ENCODE measurements at regions not wholly inside any gene's neighbourhood (a gene's known extent, or its start where the extent isn't known, plus 50 kb on each side); places are given as distances from the start of the nearest gene placed in this dataset.

GRCh38 chr12:61781021-61781581 is 479.1 kb upstream of the USP15 start:
- H3K27me3 Mint-ChIP-seq (ENCODE audit: low read depth), result no peaks in the 10 kb centered on the region
- H3K27ac Mint-ChIP-seq, result peak overlapping the region; percentile 47
- TF ChIP-seq, protein P1, sequence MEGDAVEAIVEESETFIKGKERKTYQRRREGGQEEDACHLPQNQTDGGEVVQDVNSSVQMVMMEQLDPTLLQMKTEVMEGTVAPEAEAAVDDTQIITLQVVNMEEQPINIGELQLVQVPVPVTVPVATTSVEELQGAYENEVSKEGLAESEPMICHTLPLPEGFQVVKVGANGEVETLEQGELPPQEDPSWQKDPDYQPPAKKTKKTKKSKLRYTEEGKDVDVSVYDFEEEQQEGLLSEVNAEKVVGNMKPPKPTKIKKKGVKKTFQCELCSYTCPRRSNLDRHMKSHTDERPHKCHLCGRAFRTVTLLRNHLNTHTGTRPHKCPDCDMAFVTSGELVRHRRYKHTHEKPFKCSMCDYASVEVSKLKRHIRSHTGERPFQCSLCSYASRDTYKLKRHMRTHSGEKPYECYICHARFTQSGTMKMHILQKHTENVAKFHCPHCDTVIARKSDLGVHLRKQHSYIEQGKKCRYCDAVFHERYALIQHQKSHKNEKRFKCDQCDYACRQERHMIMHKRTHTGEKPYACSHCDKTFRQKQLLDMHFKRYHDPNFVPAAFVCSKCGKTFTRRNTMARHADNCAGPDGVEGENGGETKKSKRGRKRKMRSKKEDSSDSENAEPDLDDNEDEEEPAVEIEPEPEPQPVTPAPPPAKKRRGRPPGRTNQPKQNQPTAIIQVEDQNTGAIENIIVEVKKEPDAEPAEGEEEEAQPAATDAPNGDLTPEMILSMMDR (IDR thresholded peaks at IDR 0.05; ENCODE audit: unreplicated experiment), result no peak
- H3K9me3 Mint-ChIP-seq, result peaks cover 7% of the 10 kb centered on the region
- peaks cover 4% of the 10 kb centered on the region for H3K36me3 Mint-ChIP-seq
- DNase-seq (ENCODE audit: low spot score in 2 of 2, unreplicated experiment in 2 of 2), result no peak
- no peak overlapping the region for H3K4me3 Mint-ChIP-seq
- peaks cover 51% of the 10 kb centered on the region for H3K4me1 Mint-ChIP-seq

DNA sequence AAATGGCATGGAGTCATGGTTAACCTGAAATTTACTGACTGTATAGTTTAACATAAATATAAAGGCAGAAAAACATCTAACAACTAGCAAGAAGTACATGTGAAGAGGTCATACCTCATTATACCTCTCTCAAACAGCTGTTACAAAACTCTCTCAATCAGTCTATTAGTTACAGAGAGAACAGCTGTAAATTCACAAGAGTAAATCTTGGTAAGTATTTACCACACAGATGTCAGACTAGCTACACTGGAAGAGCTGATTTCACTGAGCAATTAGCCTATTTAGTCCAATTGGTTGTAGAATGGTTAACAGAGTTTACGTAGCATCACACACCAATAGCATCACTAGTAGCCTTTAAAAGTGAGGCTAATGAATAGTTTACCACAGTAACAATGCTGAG is 463.4 kb upstream of the USP15 start:
- Mint-ChIP-seq H3K4me3 (no peak overlapping the region), H3K27me3 (ENCODE audit: low read depth) (no peaks in the 10 kb centered on the region), H3K36me3 (no peaks in the 10 kb centered on the region), H3K9me3 (peaks cover 12% of the 10 kb centered on the region), H3K4me1 (peaks cover 2% of the 10 kb centered on the region), H3K27ac (no peak overlapping the region)
- TF ChIP-seq, protein P1 (IDR thresholded peaks at IDR 0.05; ENCODE audit: unreplicated experiment), result no peak
- no peak for DNase-seq (ENCODE audit: low spot score in 2 of 2, unreplicated experiment in 2 of 2)

DNA sequence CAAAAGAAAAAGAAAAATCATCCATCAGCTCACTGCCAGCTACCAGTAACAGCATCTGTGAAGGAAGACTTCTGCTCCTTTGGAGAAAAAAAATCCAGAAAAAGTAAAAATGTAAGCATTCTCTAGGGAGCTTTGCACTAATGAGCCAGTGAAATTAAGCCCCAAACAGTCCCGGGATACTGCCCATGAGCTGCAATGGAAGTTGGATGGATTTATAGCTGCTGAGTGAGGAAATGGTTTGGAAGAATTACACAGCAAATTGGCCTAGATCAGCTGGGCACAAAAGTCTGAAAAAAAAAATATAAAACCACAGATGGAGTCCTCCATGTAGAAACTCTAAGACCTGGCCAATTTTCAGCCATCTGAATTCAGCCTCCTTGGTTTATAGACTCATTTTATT is 462.9 kb upstream of the USP15 start:
- H3K36me3 Mint-ChIP-seq, result no peaks in the 10 kb centered on the region

GRCh38 chr12:61798778-61799177 is 461.4 kb upstream of the USP15 start:
- TF ChIP-seq, protein P1 (IDR thresholded peaks at IDR 0.05; ENCODE audit: unreplicated experiment), result no peak
- no peaks in the 10 kb centered on the region for H3K36me3 Mint-ChIP-seq
- no peak overlapping the region for H3K4me3 Mint-ChIP-seq
- peaks cover 9% of the 10 kb centered on the region for H3K9me3 Mint-ChIP-seq
- no peak overlapping the region for H3K27ac Mint-ChIP-seq
- peaks cover 2% of the 10 kb centered on the region for H3K4me1 Mint-ChIP-seq
- no peaks in the 10 kb centered on the region for H3K27me3 Mint-ChIP-seq (ENCODE audit: low read depth)
- no peak for DNase-seq (ENCODE audit: low spot score in 2 of 2, unreplicated experiment in 2 of 2)

More for the DNA sequence above, 462.9 kb upstream of the USP15 start:
- no peak for DNase-seq (ENCODE audit: low spot score in 2 of 2, unreplicated experiment in 2 of 2)
- H3K27me3 Mint-ChIP-seq (ENCODE audit: low read depth), result no peaks in the 10 kb centered on the region
- TF ChIP-seq, protein P1 (IDR thresholded peaks at IDR 0.05; ENCODE audit: unreplicated experiment), result no peak
- H3K27ac Mint-ChIP-seq, result no peak overlapping the region
- H3K4me3 Mint-ChIP-seq, result no peak overlapping the region
- H3K9me3 Mint-ChIP-seq, result peaks cover 9% of the 10 kb centered on the region
- H3K4me1 Mint-ChIP-seq, result peaks cover 2% of the 10 kb centered on the region

DNA sequence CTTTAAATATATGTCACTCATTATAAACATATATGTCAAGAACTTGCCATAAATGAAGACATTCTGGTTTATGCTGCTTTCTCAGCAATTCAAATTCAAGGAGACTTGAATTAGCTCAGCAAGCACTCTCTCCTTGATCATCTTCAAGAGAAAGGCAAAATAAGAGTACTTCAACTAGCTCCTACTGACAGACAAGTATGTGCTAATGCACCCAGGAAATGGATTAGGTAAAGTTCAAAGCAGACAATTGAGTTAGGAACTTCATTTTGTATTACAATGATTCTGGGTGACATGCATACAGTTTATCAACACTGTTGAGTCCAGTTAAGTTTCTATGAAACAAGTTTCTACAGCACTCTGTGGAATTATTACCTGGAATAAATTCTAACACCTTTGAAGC is 455.9 kb upstream of the USP15 start:
- Mint-ChIP-seq H3K4me1 (no peaks in the 10 kb centered on the region), H3K4me3 (no peak overlapping the region), H3K27ac (no peak overlapping the region), H3K9me3 (peaks cover 37% of the 10 kb centered on the region), H3K27me3 (ENCODE audit: low read depth) (no peaks in the 10 kb centered on the region), H3K36me3 (no peaks in the 10 kb centered on the region)
- TF ChIP-seq, protein P1 (IDR thresholded peaks at IDR 0.05; ENCODE audit: unreplicated experiment), result no peak
- no peak for DNase-seq (ENCODE audit: low spot score in 2 of 2, unreplicated experiment in 2 of 2)

- H3K27me3 Mint-ChIP-seq (ENCODE audit: low read depth), result no peaks in the 10 kb centered on the region
- TF ChIP-seq, protein P1 (IDR thresholded peaks at IDR 0.05; ENCODE audit: unreplicated experiment), result no peak
- no peaks in the 10 kb centered on the region for H3K36me3 Mint-ChIP-seq
- H3K27ac Mint-ChIP-seq, result no peak overlapping the region
- no peak overlapping the region for H3K4me3 Mint-ChIP-seq
- no peak for DNase-seq (ENCODE audit: low spot score in 2 of 2, unreplicated experiment in 2 of 2)
- peaks cover 28% of the 10 kb centered on the region for H3K9me3 Mint-ChIP-seq
- no peaks in the 10 kb centered on the region for H3K4me1 Mint-ChIP-seq
These were observed 451.3 kb upstream of the USP15 start for GRCh38 chr12:61808856-61809255.
